OCI-LY3 (cell line): ENCODE measurements at regions not wholly inside any gene's neighbourhood (a gene's known extent, or its start where the extent isn't known, plus 50 kb on each side); places are given as distances from the start of the nearest gene placed in this dataset.

Source experiments
- EZH2phosphoT487 ChIP-seq: fragments of 200-600 bp; shearing (Covaris generic); IDR thresholded peaks from 2 replicates; pipeline ENCODE4 v1.6.1; 2018; ENCODE audit warnings: antibody characterized with exemption, mixed run types, low read depth
- TF ChIP-seq, protein P1 (sequence below): fragments of 200-600, 300-600 bp; sonication (generic); IDR thresholded peaks from 2 replicates; pipeline ENCODE4 v1.5.1; 2014; ENCODE audit warnings: antibody characterized with exemption, low read length, low read depth

- TF ChIP-seq, protein P1, sequence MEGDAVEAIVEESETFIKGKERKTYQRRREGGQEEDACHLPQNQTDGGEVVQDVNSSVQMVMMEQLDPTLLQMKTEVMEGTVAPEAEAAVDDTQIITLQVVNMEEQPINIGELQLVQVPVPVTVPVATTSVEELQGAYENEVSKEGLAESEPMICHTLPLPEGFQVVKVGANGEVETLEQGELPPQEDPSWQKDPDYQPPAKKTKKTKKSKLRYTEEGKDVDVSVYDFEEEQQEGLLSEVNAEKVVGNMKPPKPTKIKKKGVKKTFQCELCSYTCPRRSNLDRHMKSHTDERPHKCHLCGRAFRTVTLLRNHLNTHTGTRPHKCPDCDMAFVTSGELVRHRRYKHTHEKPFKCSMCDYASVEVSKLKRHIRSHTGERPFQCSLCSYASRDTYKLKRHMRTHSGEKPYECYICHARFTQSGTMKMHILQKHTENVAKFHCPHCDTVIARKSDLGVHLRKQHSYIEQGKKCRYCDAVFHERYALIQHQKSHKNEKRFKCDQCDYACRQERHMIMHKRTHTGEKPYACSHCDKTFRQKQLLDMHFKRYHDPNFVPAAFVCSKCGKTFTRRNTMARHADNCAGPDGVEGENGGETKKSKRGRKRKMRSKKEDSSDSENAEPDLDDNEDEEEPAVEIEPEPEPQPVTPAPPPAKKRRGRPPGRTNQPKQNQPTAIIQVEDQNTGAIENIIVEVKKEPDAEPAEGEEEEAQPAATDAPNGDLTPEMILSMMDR, result no peak
- no peak for TF ChIP-seq EZH2phosphoT487
Measured at GRCh38 chr2:62407401-62407800, 98.6 kb downstream of the TMEM17 start.
